ENCODE measurements at regions not wholly inside any gene's neighbourhood (a gene's known extent, or its start where the extent isn't known, plus 50 kb on each side); places are given as distances from the start of the nearest gene placed in this dataset.
A peak's percentile ranks its signal among the peaks of the same experiment; 100 is the strongest.

GRCh38 chr3:41118461-41119390 lies 80.6 kb upstream of the CTNNB1 start:
- intact Hi-C loops (cut with DNase I): no loop called here
- DNase-seq (no peak), ATAC-seq (ENCODE audit: poor library complexity) (no peak)

- intact Hi-C loops (cut with DNase I): no loop called here
- DNase-seq (no peak), ATAC-seq (ENCODE audit: poor library complexity) (peak; percentile 25)
These were observed 78.8 kb upstream of the CTNNB1 start for GRCh38 chr3:41120460-41120859.

DNA sequence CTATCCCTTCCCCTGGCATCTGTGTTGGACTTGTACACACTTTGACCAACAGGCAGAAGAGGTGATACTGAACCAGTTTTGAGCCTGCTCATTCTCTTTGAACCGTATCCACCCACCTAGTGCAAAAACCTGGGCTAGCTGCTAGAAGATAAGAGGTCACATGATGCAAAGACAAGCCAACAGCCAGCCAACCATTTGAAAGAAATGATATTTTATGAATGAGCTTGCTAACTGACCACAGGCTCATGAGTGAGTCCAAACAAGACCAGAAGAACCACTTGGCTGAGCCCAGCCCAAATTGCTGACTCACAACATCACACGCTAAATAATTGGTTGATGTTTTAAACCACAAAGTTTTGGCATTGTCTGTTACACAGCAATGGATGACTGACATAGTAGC lies 74.0 kb upstream of the CTNNB1 start:
- no peak for ATAC-seq (ENCODE audit: poor library complexity)
- intact Hi-C loops (cut with DNase I): no loop called here
- DNase-seq: no peak

DNA sequence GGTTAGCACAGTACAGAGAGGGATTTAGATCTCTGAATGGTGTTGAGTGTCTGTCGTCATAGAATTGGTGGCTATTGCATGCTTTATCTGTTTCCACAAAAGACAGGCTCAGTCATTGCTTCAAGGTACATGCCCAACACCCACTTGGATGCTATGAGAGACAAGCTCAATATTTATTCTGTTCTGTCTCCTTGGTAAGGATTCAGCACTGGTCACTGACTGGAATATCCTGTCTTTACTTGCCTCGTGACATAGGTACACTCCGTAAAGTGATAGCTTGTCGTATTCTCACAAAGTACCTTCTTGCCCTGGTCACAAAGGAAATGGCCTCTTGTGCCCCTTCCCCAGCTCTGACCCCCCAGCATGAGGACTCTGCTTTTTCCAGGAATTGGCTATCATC lies 72.8 kb upstream of the CTNNB1 start:
- intact Hi-C loops (cut with DNase I): no loop called here
- no peak for ATAC-seq (ENCODE audit: poor library complexity)
- DNase-seq: no peak

DNA sequence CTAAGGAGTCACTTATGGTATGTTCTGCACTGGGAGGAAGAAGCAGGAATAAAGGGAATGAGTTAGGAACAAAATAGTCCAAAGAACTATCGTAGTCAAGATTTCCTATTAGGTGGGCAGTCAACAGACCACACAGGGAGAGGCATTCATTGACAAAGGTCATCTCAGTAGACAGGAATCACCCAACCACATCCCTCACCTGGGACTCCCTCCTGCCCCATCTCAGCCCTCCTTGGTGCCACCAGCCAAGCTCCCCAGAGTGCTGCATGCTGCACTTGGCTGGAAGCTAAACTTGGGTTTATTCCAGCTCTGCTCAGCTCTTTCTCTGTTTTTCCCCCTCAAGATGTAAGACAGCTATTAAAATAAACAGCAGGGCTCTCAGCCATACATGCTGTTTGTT lies 72.3 kb upstream of the CTNNB1 start:
- ATAC-seq (ENCODE audit: poor library complexity) (no peak), DNase-seq (no peak)
- intact Hi-C loops (cut with DNase I): no loop called here

- no peak for ATAC-seq (ENCODE audit: poor library complexity)
- no peak for DNase-seq
- intact Hi-C loops (cut with DNase I): no loop called here
These were observed 71.9 kb upstream of the CTNNB1 start for GRCh38 chr3:41127414-41127813.

DNA sequence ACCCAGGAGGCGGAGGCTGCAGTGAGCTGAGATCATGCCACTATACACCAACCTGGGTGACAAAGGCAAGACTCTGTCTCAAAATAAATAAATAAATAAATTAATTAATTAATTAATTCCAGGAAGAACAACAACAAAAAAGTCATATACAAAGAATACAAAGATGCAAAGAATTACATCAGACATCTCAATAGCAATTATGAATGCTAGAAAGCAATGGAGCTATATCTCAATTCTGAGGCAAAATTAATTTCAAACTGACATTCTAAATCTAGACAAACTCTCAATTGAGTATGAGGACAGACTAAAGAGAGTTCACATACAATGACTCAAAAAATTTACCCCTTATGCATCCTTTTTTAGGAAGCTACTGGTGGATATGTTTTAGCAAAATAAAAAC lies 69.6 kb upstream of the CTNNB1 start:
- ATAC-seq (ENCODE audit: poor library complexity): no peak
- intact Hi-C loops (cut with DNase I): no loop called here
- no peak for DNase-seq

DNA sequence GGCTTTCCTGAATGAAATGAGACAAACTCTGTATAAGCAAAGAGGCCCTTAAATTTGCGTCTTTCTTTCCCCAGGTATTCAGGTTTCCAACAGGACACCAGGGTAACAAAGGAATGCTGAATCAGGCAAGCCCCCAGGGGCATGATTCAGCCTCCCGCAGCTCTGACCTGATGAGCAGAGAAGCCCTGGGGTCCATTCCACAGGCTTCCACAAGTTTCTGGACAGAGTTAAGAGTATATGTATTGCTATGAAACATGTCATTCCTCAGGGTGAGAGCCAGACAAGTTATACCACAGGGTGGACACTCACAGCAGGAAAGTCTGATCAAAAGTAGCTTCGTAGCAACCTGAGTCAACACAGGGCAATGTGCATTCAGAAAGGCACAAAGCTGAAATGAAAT lies 68.1 kb upstream of the CTNNB1 start:
- DNase-seq: no peak
- no peak for ATAC-seq (ENCODE audit: poor library complexity)
- intact Hi-C loops (cut with DNase I): no loop called here

DNA sequence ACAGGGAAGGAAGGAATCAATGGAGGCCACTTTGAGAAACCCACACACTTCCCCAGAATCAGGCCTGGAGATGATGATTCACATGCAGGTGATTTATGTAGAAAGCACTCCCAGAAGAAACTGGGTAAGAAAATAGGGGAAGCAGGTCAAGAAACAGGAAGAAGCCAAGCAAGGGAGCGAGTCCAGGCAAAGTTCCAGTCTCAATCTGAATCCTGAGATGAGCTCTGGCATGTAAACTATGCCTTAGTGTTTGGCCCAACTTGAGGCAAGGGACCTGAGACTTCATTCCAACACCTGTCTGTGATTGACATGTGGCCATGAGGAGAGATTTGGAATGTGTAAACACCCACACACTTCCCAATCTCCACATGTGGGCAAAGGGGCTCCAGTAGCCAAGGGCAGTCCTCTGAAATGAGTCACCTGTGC lies 61.6 kb upstream of the CTNNB1 start:
- intact Hi-C loops (cut with DNase I): no loop called here
- DNase-seq: no peak
- ATAC-seq (ENCODE audit: poor library complexity): no peak

DNA sequence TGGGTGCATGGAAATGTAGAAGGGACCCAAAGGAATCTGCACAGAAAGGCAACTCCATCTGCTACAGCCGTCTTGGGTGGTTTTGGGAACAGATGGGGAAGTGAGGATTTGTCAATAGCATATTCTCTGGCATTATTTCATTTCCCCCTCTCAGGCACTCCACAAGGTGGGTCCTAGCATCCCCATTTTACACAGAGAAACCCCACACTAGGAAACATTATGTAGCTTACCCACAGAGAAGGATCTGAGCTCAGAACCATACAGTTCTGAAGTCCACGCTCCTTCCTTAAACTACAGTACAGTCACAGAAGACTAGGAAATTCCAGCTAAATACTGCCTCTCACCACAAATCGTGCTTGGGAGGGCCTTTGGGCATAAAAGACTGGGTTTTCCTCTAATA lies 61.2 kb upstream of the CTNNB1 start:
- intact Hi-C loops (cut with DNase I): no loop called here
- ATAC-seq (ENCODE audit: poor library complexity): no peak
- DNase-seq: no peak

DNA sequence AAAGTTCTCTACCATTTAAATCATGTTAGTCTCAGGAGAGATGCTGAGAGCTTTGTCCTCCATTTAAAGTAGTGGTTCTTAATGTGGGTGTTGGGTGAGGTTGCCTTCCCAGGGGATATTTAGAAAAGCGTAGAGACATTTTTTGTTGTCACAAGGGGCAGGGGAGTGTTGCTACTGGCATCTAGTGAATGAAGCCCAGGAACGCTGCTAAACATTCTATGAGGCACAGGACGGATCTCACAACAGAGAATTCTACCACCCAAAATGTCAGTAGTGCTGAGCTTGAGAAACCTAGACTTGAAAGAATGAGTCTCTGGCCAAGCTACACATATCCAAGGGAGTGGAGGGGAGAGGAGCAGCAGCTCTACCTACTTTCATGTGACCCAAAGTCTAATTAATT lies 60.7 kb upstream of the CTNNB1 start:
- intact Hi-C loops (cut with DNase I): no loop called here

GRCh38 chr3:41140242-41140641 lies 59.1 kb upstream of the CTNNB1 start:
- DNase-seq (no peak), ATAC-seq (ENCODE audit: poor library complexity) (no peak)
- intact Hi-C loops (cut with DNase I): no loop called here

More for the DNA sequence above, 60.7 kb upstream of the CTNNB1 start:
- no peak for ATAC-seq (ENCODE audit: poor library complexity)
- no peak for DNase-seq

DNA sequence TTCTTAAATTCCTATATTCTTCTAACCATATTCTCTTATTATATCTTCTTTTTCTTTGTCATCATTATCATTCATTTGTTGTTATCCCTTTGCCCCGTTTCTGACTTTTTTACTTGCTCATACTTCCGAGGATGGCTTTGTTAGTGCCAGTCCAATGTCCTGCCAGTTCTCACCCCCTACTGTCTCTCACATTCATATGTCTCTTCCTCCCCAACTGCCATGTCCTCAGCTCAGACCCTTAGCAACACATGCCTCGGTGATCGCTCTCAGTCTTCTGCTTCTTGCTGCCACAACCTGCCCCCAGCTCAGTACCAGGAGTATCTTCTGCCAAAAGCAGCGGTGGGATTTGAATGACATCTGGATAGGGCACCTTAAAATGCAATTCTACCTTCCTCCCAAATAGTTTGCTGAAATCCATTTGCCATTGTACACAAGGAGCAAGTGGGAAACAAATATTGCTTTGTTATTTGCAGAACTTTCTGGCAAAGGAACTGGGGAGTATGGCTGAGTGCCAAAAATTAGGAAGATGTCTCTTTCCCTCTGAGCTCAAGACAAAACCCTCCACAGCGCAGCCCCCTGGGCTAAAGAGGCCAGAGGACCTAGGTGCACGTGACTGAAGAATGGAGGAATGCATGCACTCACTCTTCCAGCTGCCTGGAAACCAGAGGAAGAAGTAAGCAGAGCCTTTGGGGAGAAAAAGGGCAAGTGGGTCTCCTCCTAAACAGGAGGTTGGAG lies 57.7 kb upstream of the CTNNB1 start:
- intact Hi-C loops (cut with DNase I): no loop called here
- DNase-seq (no peak), ATAC-seq (ENCODE audit: poor library complexity) (no peak)

- ATAC-seq (ENCODE audit: poor library complexity) (no peak), DNase-seq (no peak)
- intact Hi-C loops (cut with DNase I): no loop called here
These were observed 55.8 kb upstream of the CTNNB1 start for GRCh38 chr3:41143421-41144031.

DNA sequence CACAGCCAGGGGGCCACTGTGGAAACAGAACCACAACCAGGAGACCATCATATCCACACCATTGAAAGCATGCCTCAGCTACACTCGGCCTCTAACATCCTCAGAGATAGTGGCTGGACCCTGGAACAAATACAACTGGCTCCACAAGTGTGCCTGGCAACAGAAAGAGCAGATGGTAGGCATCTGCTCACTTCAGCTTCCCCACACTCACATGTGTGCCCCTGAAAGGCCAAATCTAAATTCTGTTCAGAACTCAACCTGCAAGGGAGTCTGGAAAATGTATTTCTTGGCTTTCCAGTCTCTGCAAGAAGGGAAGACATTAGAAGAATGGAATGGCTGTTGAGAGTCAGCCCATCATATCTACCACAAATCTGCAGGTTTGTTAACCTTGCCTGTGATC lies 54.7 kb upstream of the CTNNB1 start:
- intact Hi-C loops (cut with DNase I): no loop called here
- DNase-seq (no peak), ATAC-seq (ENCODE audit: poor library complexity) (no peak)

GRCh38 chr3:41148478-41148877 lies 50.8 kb upstream of the CTNNB1 start:
- intact Hi-C loops (cut with DNase I): no loop called here
- ATAC-seq (ENCODE audit: poor library complexity): no peak
- no peak for DNase-seq

DNA sequence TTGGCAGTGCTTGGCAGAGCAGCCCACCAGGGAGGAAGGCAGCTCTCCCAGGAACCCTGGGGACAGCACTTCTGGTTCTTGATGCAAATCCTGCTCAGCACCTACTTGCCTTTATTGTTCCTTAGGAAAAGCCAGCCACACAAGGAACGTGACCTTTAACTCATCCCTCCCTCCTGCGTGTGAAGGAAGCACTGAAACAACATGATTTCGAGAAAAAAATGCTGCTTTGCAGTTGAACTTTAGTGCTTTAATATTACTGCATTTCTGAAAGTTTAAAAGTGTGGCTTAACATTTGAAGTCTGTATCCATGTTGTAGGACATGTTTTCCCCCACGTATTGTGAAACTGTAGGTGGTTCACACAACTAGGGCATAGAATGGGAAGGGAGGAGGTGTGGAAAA lies 50.4 kb upstream of the CTNNB1 start:
- no peak for DNase-seq
- no peak for ATAC-seq (ENCODE audit: poor library complexity)
- intact Hi-C loops (cut with DNase I): no loop called here
